ENCODE measurements at regions not wholly inside any gene's neighbourhood (a gene's known extent, or its start where the extent isn't known, plus 50 kb on each side); places are given as distances from the start of the nearest gene placed in this dataset.

DNA sequence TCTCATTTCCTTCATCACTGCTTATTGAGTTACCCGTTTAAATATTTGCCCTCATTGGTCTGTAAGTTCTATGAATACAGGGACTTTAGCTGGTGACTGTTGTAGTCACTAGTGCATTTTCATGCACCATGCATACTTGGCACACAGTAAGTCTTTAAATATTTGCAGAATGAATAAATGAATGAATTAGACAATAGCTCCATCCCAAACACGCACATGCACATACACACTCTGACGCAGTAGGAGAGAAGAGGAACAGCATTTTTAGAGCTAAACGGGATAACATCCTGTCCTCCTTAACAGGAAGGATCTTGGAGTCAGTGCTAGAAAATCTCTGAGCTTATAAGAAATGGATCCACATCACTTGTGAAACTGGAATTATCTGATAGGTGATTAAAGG lies 447.7 kb downstream of the KIF4B start:
- Histone ChIP-seq H3K27ac (no peak overlapping the region), H3K4me3 (no peak overlapping the region), H3K9me3 (no peaks in the 10 kb centered on the region), H3K27me3 (ENCODE audit: insufficient read depth in 3 of 3, low read length in 2 of 3) (no peaks in the 10 kb centered on the region), H3K4me1 (no peaks in the 10 kb centered on the region), H3K36me3 (ENCODE audit: insufficient read depth in 1 of 2, low read depth in 1 of 2) (no peaks in the 10 kb centered on the region)
- no peak for DNase-seq
- WGBS, 3 donors, result 73 to 88% (median 84%) methylated on average over 4 of the region's 4 CpGs
- intact Hi-C loops (cut with DNase I), result no loop called here
- TF ChIP-seq, protein P1, sequence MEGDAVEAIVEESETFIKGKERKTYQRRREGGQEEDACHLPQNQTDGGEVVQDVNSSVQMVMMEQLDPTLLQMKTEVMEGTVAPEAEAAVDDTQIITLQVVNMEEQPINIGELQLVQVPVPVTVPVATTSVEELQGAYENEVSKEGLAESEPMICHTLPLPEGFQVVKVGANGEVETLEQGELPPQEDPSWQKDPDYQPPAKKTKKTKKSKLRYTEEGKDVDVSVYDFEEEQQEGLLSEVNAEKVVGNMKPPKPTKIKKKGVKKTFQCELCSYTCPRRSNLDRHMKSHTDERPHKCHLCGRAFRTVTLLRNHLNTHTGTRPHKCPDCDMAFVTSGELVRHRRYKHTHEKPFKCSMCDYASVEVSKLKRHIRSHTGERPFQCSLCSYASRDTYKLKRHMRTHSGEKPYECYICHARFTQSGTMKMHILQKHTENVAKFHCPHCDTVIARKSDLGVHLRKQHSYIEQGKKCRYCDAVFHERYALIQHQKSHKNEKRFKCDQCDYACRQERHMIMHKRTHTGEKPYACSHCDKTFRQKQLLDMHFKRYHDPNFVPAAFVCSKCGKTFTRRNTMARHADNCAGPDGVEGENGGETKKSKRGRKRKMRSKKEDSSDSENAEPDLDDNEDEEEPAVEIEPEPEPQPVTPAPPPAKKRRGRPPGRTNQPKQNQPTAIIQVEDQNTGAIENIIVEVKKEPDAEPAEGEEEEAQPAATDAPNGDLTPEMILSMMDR (IDR thresholded peaks at IDR 0.05), result no peak
- ATAC-seq, result no peak

DNA sequence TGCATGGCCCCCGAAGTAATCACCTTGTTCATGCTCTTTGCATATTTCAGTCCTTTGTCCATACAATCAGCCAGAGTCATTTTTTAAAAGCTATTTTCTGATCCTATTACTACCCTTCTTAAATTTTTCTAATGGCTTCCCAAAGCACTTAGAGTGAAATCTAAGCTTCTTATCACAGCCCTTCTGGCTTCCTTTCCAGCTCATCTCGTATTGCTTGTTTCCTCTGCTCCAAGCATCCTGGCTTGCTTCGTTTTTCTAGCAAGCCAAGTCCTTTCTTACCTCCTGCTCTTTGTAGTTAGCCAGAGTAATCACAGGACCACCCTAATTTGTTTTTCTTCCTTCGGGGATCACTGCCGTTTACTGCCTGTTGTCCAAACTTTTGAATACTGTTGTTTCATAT lies 453.3 kb downstream of the KIF4B start:
- ATAC-seq (no peak), DNase-seq (no peak)
- H3K36me3 ChIP-seq (ENCODE audit: insufficient read depth in 1 of 2, low read depth in 1 of 2), result no peaks in the 10 kb centered on the region
- no peak overlapping the region for H3K4me3 ChIP-seq
- H3K27ac ChIP-seq, result no peak overlapping the region
- H3K9me3 ChIP-seq, result no peaks in the 10 kb centered on the region
- TF ChIP-seq, protein P1 (IDR thresholded peaks at IDR 0.05), result no peak
- WGBS, 3 donors, result 39 to 49% (median 42%) methylated on average over 5 of the region's 5 CpGs
- H3K27me3 ChIP-seq (ENCODE audit: insufficient read depth in 3 of 3, low read length in 2 of 3), result no peaks in the 10 kb centered on the region
- intact Hi-C loops (cut with DNase I), result no loop called here
- H3K4me1 ChIP-seq, result no peaks in the 10 kb centered on the region

DNA sequence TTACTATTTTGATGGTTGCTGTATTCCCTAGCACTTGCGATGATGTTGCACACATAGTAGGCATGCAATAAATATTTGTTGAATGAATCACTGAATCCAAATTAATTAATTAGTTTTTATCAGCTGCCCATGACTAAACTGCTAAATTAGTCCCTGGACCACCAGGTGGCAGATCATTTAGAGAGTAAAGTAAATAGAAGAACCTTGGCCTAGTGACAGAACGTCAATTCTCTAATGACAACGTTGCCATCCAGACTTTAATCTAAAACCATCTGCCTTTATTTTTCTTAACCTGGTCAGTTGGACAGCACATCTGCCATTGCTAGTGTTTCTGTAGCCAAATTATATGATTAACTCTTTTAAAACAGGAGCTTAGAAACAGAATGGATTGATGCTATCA lies 457.5 kb downstream of the KIF4B start:
- Histone ChIP-seq H3K27me3 (ENCODE audit: insufficient read depth in 3 of 3, low read length in 2 of 3) (no peaks in the 10 kb centered on the region), H3K27ac (no peak overlapping the region), H3K4me1 (no peaks in the 10 kb centered on the region), H3K4me3 (no peak overlapping the region), H3K36me3 (ENCODE audit: insufficient read depth in 1 of 2, low read depth in 1 of 2) (no peaks in the 10 kb centered on the region), H3K9me3 (no peaks in the 10 kb centered on the region)
- intact Hi-C loops (cut with DNase I), result no loop called here
- ATAC-seq, result no peak
- DNase-seq, result no peak
- TF ChIP-seq, protein P1 (IDR thresholded peaks at IDR 0.05), result no peak
- 57 to 60% (median 57%) methylated on average over 3 of the region's 3 CpGs for WGBS, 3 donors

GRCh38 chr5:155472780-155473179 lies 459.2 kb downstream of the KIF4B start:
- WGBS, 3 donors, result 73 to 80% (median 75%) methylated on average over 2 of the region's 2 CpGs
- no peaks in the 10 kb centered on the region for H3K4me1 ChIP-seq
- no peak for DNase-seq
- no peak overlapping the region for H3K4me3 ChIP-seq
- H3K9me3 ChIP-seq, result no peaks in the 10 kb centered on the region
- H3K27me3 ChIP-seq (ENCODE audit: insufficient read depth in 3 of 3, low read length in 2 of 3), result no peaks in the 10 kb centered on the region
- H3K36me3 ChIP-seq (ENCODE audit: insufficient read depth in 1 of 2, low read depth in 1 of 2), result no peaks in the 10 kb centered on the region
- TF ChIP-seq, protein P1 (IDR thresholded peaks at IDR 0.05), result no peak
- no peak overlapping the region for H3K27ac ChIP-seq
- intact Hi-C loops (cut with DNase I), result no loop called here
- ATAC-seq, result no peak

GRCh38 chr5:155475318-155475717 lies 461.8 kb downstream of the KIF4B start:
- 42 to 49% (median 49%) methylated on average over 2 of the region's 2 CpGs for WGBS, 3 donors
- no peaks in the 10 kb centered on the region for H3K27me3 ChIP-seq (ENCODE audit: insufficient read depth in 3 of 3, low read length in 2 of 3)
- H3K9me3 ChIP-seq, result no peaks in the 10 kb centered on the region
- TF ChIP-seq, protein P1 (IDR thresholded peaks at IDR 0.05), result no peak
- no peak for DNase-seq
- no peaks in the 10 kb centered on the region for H3K4me1 ChIP-seq
- no peak overlapping the region for H3K27ac ChIP-seq
- intact Hi-C loops (cut with DNase I), result no loop called here
- no peak for ATAC-seq
- H3K36me3 ChIP-seq (ENCODE audit: insufficient read depth in 1 of 2, low read depth in 1 of 2), result no peaks in the 10 kb centered on the region
- H3K4me3 ChIP-seq, result no peak overlapping the region
